PC-9 (cell line): ENCODE measurements at regions not wholly inside any gene's neighbourhood (a gene's known extent, or its start where the extent isn't known, plus 50 kb on each side); places are given as distances from the start of the nearest gene placed in this dataset.

ENCODE experiments used
- BruUV-seq: library from RNA; stranded (reverse); fragments of 400-500 nt; replicated peaks from 2 replicates; lab custom pipeline; 2021; lab: Mats Ljungman, UMichigan
- CTCF ChIA-PET: fragments of 300-600 bp; sonication (Branson Sonifier 250); formaldehyde crosslinking; loops from one replicate; lab custom pipeline; 2022; ENCODE audit warnings: antibody characterized with exemption; lab: Charles Lee
- POLR2A ChIA-PET: fragments of 300-600 bp; sonication (Branson Sonifier 250); formaldehyde crosslinking; loops from one replicate; lab custom pipeline; 2022; ENCODE audit warnings: antibody characterized with exemption; ENCODE audit not compliant: unreplicated experiment; lab: Charles Lee
- DNase-seq, 2 experiments: peaks; one replicate each; pipeline versions ENCODE4 v3.0.0 to v3.0.0-alpha.2; 2015 to 2022; ENCODE audit warnings: mixed read lengths in 1 of 2
- H2AFZ ChIP-seq: fragments of 200-600 bp; sonication (generic); 2 replicates; pipeline ENCODE4 v1.8.1; 2017; ENCODE audit warnings: antibody characterized with exemption
- H3F3A ChIP-seq: fragments of 200-600 bp; sonication (generic); 2 replicates; pipeline ENCODE4 v1.8.1; 2017; ENCODE audit warnings: antibody characterized with exemption, mild to moderate bottlenecking, low read depth; ENCODE audit not compliant: insufficient read depth
- H3K27ac ChIP-seq: fragments of 200-600 bp; sonication (generic); 2 replicates; pipeline ENCODE4 v1.6.1; 2016; ENCODE audit warnings: mixed run types
- H3K27me3 ChIP-seq: fragments of 200-600 bp; sonication (generic); 2 replicates; pipeline ENCODE4 v1.6.1; 2016; ENCODE audit warnings: low read depth, mixed run types; ENCODE audit not compliant: insufficient read depth
- H3K36me3 ChIP-seq: fragments of 200-600 bp; sonication (generic); 2 replicates; pipeline ENCODE4 v1.6.1; 2016; ENCODE audit warnings: low read depth, mixed run types
- H3K4me1 ChIP-seq: fragments of 200-600 bp; sonication (generic); replicated peaks from 2 replicates; pipeline ENCODE4 v1.6.1; 2016; ENCODE audit warnings: mixed run types; ENCODE audit not compliant: insufficient read depth
- H3K4me2 ChIP-seq: fragments of 200-600 bp; sonication (generic); 2 replicates; pipeline ENCODE4 v1.6.1; 2017; ENCODE audit warnings: mixed run types
- H3K4me3 ChIP-seq: fragments of 200-600 bp; sonication (generic); 2 replicates; pipeline ENCODE4 v1.6.1; 2016; ENCODE audit warnings: mixed run types
- H3K79me2 ChIP-seq: fragments of 200-600 bp; sonication (generic); 2 replicates; pipeline ENCODE4 v1.6.1; 2017; ENCODE audit warnings: low read depth, mixed run types
- H3K9me2 ChIP-seq: fragments of 200-600 bp; sonication (generic); 2 replicates; pipeline ENCODE4 v1.8.1; 2017; ENCODE audit warnings: mild to moderate bottlenecking; ENCODE audit not compliant: insufficient read depth
- H3K9me3 ChIP-seq: fragments of 200-600 bp; sonication (generic); 2 replicates; pipeline ENCODE4 v1.8.1; 2016; ENCODE audit warnings: low read depth; ENCODE audit not compliant: insufficient read depth
- H4K20me1 ChIP-seq: fragments of 200-600 bp; sonication (generic); 2 replicates; pipeline ENCODE4 v1.8.1; 2017; ENCODE audit not compliant: insufficient read depth
- CTCF ChIP-seq: fragments of 200-600 bp; sonication (generic); conservative IDR thresholded peaks from 2 replicates; pipeline ENCODE4 v1.6.1; 2017; ENCODE audit warnings: mixed run types, antibody characterized with exemption, mild to moderate bottlenecking, moderate library complexity
- EZH2 ChIP-seq: fragments of 200-600 bp; sonication (generic); IDR thresholded peaks from 2 replicates; pipeline ENCODE4 v1.8.0; 2017; ENCODE audit warnings: antibody characterized with exemption, low read depth
- intact Hi-C: fragments of 100-400 bp; cut with micrococcal nuclease; formaldehyde crosslinking; loops from one replicate; pipeline ENCODE4 v1.10.0; 2022; ENCODE audit not compliant: unreplicated experiment

GRCh38 chrX:791479-792034 is 161.0 kb downstream of the SHOX start:
- Histone ChIP-seq H2AFZ (no peak overlapping the region), H4K20me1 (no peaks in the 10 kb centered on the region), H3K9me3 (no peaks in the 10 kb centered on the region), H3K79me2 (no peaks in the 10 kb centered on the region), H3K9me2 (no peaks in the 10 kb centered on the region), H3K4me2 (no peak overlapping the region), H3F3A (no peaks in the 10 kb centered on the region), H3K4me1 (no peaks in the 10 kb centered on the region), H3K27me3 (peaks cover 4% of the 10 kb centered on the region; the same call in 1 of the 2 replicates), H3K27ac (no peak overlapping the region), H3K36me3 (no peaks in the 10 kb centered on the region), H3K4me3 (no peak overlapping the region)
- no peak for DNase-seq
- TF ChIP-seq EZH2 = no peak
- TF ChIP-seq CTCF = no peak
- intact Hi-C loops = no loop called here
- ChIA-PET CTCF (no interaction called here), POLR2A (no interaction called here)
- BruUV-seq = no TSS peak

GRCh38 chrX:790783-791360 is 160.3 kb downstream of the SHOX start:
- H3K9me3 ChIP-seq = no peaks in the 10 kb centered on the region
- H3K27me3 ChIP-seq = peaks cover 4% of the 10 kb centered on the region; the same call in 1 of the 2 replicates
- BruUV-seq = no TSS peak
- no peak overlapping the region for H3K4me2 ChIP-seq
- no peak overlapping the region for H3K4me3 ChIP-seq
- no peaks in the 10 kb centered on the region for H3K36me3 ChIP-seq
- POLR2A ChIA-PET = no interaction called here
- H3K79me2 ChIP-seq = no peaks in the 10 kb centered on the region
- no peaks in the 10 kb centered on the region for H3K9me2 ChIP-seq
- TF ChIP-seq EZH2 (no peak), CTCF (no peak)
- H2AFZ ChIP-seq = no peak overlapping the region
- H3K27ac ChIP-seq = no peak overlapping the region
- CTCF ChIA-PET = no interaction called here
- H3F3A ChIP-seq = no peaks in the 10 kb centered on the region
- no peaks in the 10 kb centered on the region for H3K4me1 ChIP-seq
- intact Hi-C loops = no loop called here
- no peaks in the 10 kb centered on the region for H4K20me1 ChIP-seq
- no peak for DNase-seq

GRCh38 chrX:790041-790506 is 159.5 kb downstream of the SHOX start:
- POLR2A ChIA-PET = no interaction called here
- Histone ChIP-seq H3K27me3 (0 out of 2 replicates have a peak, but pooled peaks cover 4% of the 10 kb centered on the region), H3K9me3 (no peaks in the 10 kb centered on the region), H4K20me1 (no peaks in the 10 kb centered on the region), H3K9me2 (no peaks in the 10 kb centered on the region), H3K4me1 (no peaks in the 10 kb centered on the region), H3K27ac (no peak overlapping the region), H3K79me2 (no peaks in the 10 kb centered on the region), H3F3A (no peaks in the 10 kb centered on the region), H3K36me3 (no peaks in the 10 kb centered on the region), H3K4me2 (no peak overlapping the region), H3K4me3 (no peak overlapping the region), H2AFZ (no peak overlapping the region)
- no peak for TF ChIP-seq EZH2
- no peak for TF ChIP-seq CTCF
- no TSS peak for BruUV-seq
- CTCF ChIA-PET = no interaction called here
- no peak for DNase-seq
- intact Hi-C loops = no loop called here
